ENCODE measurements at regions not wholly inside any gene's neighbourhood (a gene's known extent, or its start where the extent isn't known, plus 50 kb on each side); places are given as distances from the start of the nearest gene placed in this dataset.

GRCh38 chr2:139383532-139383931 lies 603.3 kb upstream of the NXPH2 start:
- TF ChIP-seq, protein P1, sequence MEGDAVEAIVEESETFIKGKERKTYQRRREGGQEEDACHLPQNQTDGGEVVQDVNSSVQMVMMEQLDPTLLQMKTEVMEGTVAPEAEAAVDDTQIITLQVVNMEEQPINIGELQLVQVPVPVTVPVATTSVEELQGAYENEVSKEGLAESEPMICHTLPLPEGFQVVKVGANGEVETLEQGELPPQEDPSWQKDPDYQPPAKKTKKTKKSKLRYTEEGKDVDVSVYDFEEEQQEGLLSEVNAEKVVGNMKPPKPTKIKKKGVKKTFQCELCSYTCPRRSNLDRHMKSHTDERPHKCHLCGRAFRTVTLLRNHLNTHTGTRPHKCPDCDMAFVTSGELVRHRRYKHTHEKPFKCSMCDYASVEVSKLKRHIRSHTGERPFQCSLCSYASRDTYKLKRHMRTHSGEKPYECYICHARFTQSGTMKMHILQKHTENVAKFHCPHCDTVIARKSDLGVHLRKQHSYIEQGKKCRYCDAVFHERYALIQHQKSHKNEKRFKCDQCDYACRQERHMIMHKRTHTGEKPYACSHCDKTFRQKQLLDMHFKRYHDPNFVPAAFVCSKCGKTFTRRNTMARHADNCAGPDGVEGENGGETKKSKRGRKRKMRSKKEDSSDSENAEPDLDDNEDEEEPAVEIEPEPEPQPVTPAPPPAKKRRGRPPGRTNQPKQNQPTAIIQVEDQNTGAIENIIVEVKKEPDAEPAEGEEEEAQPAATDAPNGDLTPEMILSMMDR (conservative IDR thresholded peaks at IDR 0.05; ENCODE audit: control insufficient read depth, insufficient read depth, low read depth, low read length), result no peak
- no peak overlapping the region for H3K4me3 ChIP-seq (ENCODE audit: control insufficient read depth, low read depth, low read length)
- DNase-seq (ENCODE audit: low read depth), result no peak

DNA sequence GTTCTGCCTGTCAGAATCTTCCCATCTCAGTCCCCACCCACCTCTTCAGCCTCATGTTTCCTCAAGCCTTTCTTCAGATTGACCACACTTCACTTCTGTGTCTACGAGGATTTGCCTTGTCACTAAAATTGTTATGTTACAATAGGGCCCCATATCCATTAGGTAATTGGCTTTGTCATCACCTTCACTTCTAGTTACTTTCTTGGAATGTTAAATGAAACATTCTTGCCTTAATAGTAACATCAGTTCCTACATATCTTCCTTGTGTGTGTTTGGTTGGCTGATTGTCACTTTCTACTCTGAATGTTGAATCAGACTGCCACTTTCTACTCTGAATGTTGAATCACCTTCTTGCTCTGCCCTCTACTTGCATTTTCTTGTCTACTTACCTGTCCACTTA lies 599.9 kb upstream of the NXPH2 start:
- no peak overlapping the region for H3K4me3 ChIP-seq (ENCODE audit: control insufficient read depth, low read depth, low read length)
- TF ChIP-seq, protein P1 (conservative IDR thresholded peaks at IDR 0.05; ENCODE audit: control insufficient read depth, insufficient read depth, low read depth, low read length), result no peak
- no peak for DNase-seq (ENCODE audit: low read depth)

GRCh38 chr2:139378373-139378772 lies 598.2 kb upstream of the NXPH2 start:
- H3K4me3 ChIP-seq (ENCODE audit: control insufficient read depth, low read depth, low read length), result no peak overlapping the region
- TF ChIP-seq, protein P1 (conservative IDR thresholded peaks at IDR 0.05; ENCODE audit: control insufficient read depth, insufficient read depth, low read depth, low read length), result no peak
- DNase-seq (ENCODE audit: low read depth), result no peak

- H3K4me3 ChIP-seq (ENCODE audit: control insufficient read depth, low read depth, low read length), result no peak overlapping the region
- no peak for DNase-seq (ENCODE audit: low read depth)
- TF ChIP-seq, protein P1 (conservative IDR thresholded peaks at IDR 0.05; ENCODE audit: control insufficient read depth, insufficient read depth, low read depth, low read length), result no peak
Observed at GRCh38 chr2:139374296-139374850, 594.2 kb upstream of the NXPH2 start.

GRCh38 chr2:139369423-139370409 lies 589.5 kb upstream of the NXPH2 start:
- DNase-seq (ENCODE audit: low read depth), result no peak
- TF ChIP-seq, protein P1 (conservative IDR thresholded peaks at IDR 0.05; ENCODE audit: control insufficient read depth, insufficient read depth, low read depth, low read length), result no peak
- no peak overlapping the region for H3K4me3 ChIP-seq (ENCODE audit: control insufficient read depth, low read depth, low read length)

- TF ChIP-seq, protein P1 (conservative IDR thresholded peaks at IDR 0.05; ENCODE audit: control insufficient read depth, insufficient read depth, low read depth, low read length), result no peak
- H3K4me3 ChIP-seq (ENCODE audit: control insufficient read depth, low read depth, low read length), result no peak overlapping the region
Observed at GRCh38 chr2:139367416-139367815, 587.2 kb upstream of the NXPH2 start.

More at GRCh38 chr2:139367416-139367815, 587.2 kb upstream of the NXPH2 start:
- no peak for DNase-seq (ENCODE audit: low read depth)
